Neuron (in vitro differentiated cells): ENCODE measurements at regions not wholly inside any gene's neighbourhood (a gene's known extent, or its start where the extent isn't known, plus 50 kb on each side); places are given as distances from the start of the nearest gene placed in this dataset.
"Not testable (repeated sequence)": the region's sequence is repeated elsewhere in the genome, so short reads cannot be mapped to it uniquely, and the experiment has no call there.

ENCODE experiments used
- H2AFZ ChIP-seq: one replicate; pipeline ENCODE4 v1.6.1; 2013; ENCODE audit warnings: low read depth, mild to moderate bottlenecking, inconsistent platforms, low read length, moderate library complexity
- H3K27me3 ChIP-seq: one replicate; pipeline ENCODE4 v1.6.1; 2013; ENCODE audit warnings: low read length; ENCODE audit not compliant: insufficient read depth
- H3K36me3 ChIP-seq: one replicate; pipeline ENCODE4 v1.6.1; 2013; ENCODE audit warnings: low read length; ENCODE audit not compliant: insufficient read depth
- H3K4me1 ChIP-seq: one replicate; pipeline ENCODE4 v1.6.1; 2013; ENCODE audit warnings: low read length; ENCODE audit not compliant: insufficient read depth
- H3K4me3 ChIP-seq: 2 replicates; pipeline ENCODE4 v1.5.1; 2013; ENCODE audit warnings: mild to moderate bottlenecking, low read length, moderate library complexity
- H3K9me3 ChIP-seq: one replicate; pipeline ENCODE4 v1.6.1; 2013; ENCODE audit warnings: low read length

- no peaks in the 10 kb centered on the region for H3K36me3 ChIP-seq
- no peak overlapping the region for H2AFZ ChIP-seq
These were observed 483.6 kb downstream of the KLF5 start for GRCh38 chr13:73542446-73542845.

GRCh38 chr13:73536865-73537264, 478.1 kb downstream of the KLF5 start:
- no peaks in the 10 kb centered on the region for H3K27me3 ChIP-seq
- H2AFZ ChIP-seq: no peak overlapping the region
- H3K9me3 ChIP-seq: no peaks in the 10 kb centered on the region
- no peaks in the 10 kb centered on the region for H3K4me1 ChIP-seq
- H3K4me3 ChIP-seq: no peak overlapping the region
- no peaks in the 10 kb centered on the region for H3K36me3 ChIP-seq

More at GRCh38 chr13:73542446-73542845, 483.6 kb downstream of the KLF5 start:
- Histone ChIP-seq H3K9me3 (no peaks in the 10 kb centered on the region), H3K4me1 (no peaks in the 10 kb centered on the region), H3K4me3 (no peak overlapping the region), H3K27me3 (no peaks in the 10 kb centered on the region)

- Histone ChIP-seq H3K9me3 (no peaks in the 10 kb centered on the region), H3K4me3 (no peak overlapping the region), H2AFZ (no peak overlapping the region), H3K36me3 (no peaks in the 10 kb centered on the region), H3K27me3 (no peaks in the 10 kb centered on the region), H3K4me1 (no peaks in the 10 kb centered on the region)
These were observed 476.5 kb downstream of the KLF5 start for GRCh38 chr13:73535341-73535740.

- Histone ChIP-seq H3K27me3 (no peaks in the 10 kb centered on the region), H3K4me3 (no peak overlapping the region), H3K36me3 (no peaks in the 10 kb centered on the region), H3K9me3 (no peaks in the 10 kb centered on the region), H2AFZ (no peak overlapping the region), H3K4me1 (no peaks in the 10 kb centered on the region)
These were observed 474.2 kb downstream of the KLF5 start for GRCh38 chr13:73532987-73533510.

- Histone ChIP-seq H3K4me3 (no peak overlapping the region), H2AFZ (no peak overlapping the region), H3K9me3 (no peaks in the 10 kb centered on the region), H3K36me3 (no peaks in the 10 kb centered on the region), H3K4me1 (no peaks in the 10 kb centered on the region), H3K27me3 (no peaks in the 10 kb centered on the region)
These were observed 473.8 kb downstream of the KLF5 start for GRCh38 chr13:73532582-73532981.

- Histone ChIP-seq H3K9me3 (no peaks in the 10 kb centered on the region), H3K4me3 (no peak overlapping the region), H2AFZ (no peak overlapping the region), H3K27me3 (no peaks in the 10 kb centered on the region), H3K36me3 (no peaks in the 10 kb centered on the region), H3K4me1 (no peaks in the 10 kb centered on the region)
These were observed 472.2 kb downstream of the KLF5 start for GRCh38 chr13:73531014-73531413.

- no peak overlapping the region for H3K4me3 ChIP-seq
- H2AFZ ChIP-seq: no peak overlapping the region
- no peaks in the 10 kb centered on the region for H3K9me3 ChIP-seq
- peaks cover 2% of the 10 kb centered on the region for H3K27me3 ChIP-seq
- H3K4me1 ChIP-seq: no peaks in the 10 kb centered on the region
- no peaks in the 10 kb centered on the region for H3K36me3 ChIP-seq
These were observed 464.1 kb downstream of the KLF5 start for GRCh38 chr13:73522937-73523336.

- H2AFZ ChIP-seq: no peak overlapping the region
- H3K4me3 ChIP-seq: no peak overlapping the region
- H3K4me1 ChIP-seq: no peaks in the 10 kb centered on the region
- H3K9me3 ChIP-seq: no peaks in the 10 kb centered on the region
- H3K36me3 ChIP-seq: no peaks in the 10 kb centered on the region
- H3K27me3 ChIP-seq: peaks cover 2% of the 10 kb centered on the region
These were observed 463.2 kb downstream of the KLF5 start for GRCh38 chr13:73521985-73522524.

- H3K4me3 ChIP-seq: no peak overlapping the region
- H3K4me1 ChIP-seq: no peaks in the 10 kb centered on the region
- H2AFZ ChIP-seq: no peak overlapping the region
- H3K36me3 ChIP-seq: no peaks in the 10 kb centered on the region
- H3K27me3 ChIP-seq: peaks cover 2% of the 10 kb centered on the region
- no peaks in the 10 kb centered on the region for H3K9me3 ChIP-seq
These were observed 462.5 kb downstream of the KLF5 start for GRCh38 chr13:73521290-73521624.

- no peaks in the 10 kb centered on the region for H3K36me3 ChIP-seq
- no peaks in the 10 kb centered on the region for H3K9me3 ChIP-seq
- no peaks in the 10 kb centered on the region for H3K4me1 ChIP-seq
- peaks cover 2% of the 10 kb centered on the region for H3K27me3 ChIP-seq
- H2AFZ ChIP-seq: no peak overlapping the region
- no peak overlapping the region for H3K4me3 ChIP-seq
These were observed 461.9 kb downstream of the KLF5 start for GRCh38 chr13:73520566-73521289.

- not testable (repeated sequence) for H2AFZ ChIP-seq, H3K4me3 ChIP-seq, H3K9me3 ChIP-seq, H3K27me3 ChIP-seq, H3K4me1 ChIP-seq, H3K36me3 ChIP-seq
These were observed 461.3 kb downstream of the KLF5 start for GRCh38 chr13:73520135-73520534.

GRCh38 chr13:73519396-73520116, 460.8 kb downstream of the KLF5 start:
- Histone ChIP-seq H3K27me3 (peaks cover 2% of the 10 kb centered on the region), H2AFZ (no peak overlapping the region), H3K4me3 (no peak overlapping the region), H3K4me1 (no peaks in the 10 kb centered on the region), H3K9me3 (no peaks in the 10 kb centered on the region), H3K36me3 (no peaks in the 10 kb centered on the region)

- Histone ChIP-seq H3K4me3 (no peak overlapping the region), H3K9me3 (no peaks in the 10 kb centered on the region), H3K27me3 (peaks cover 2% of the 10 kb centered on the region), H3K36me3 (no peaks in the 10 kb centered on the region), H2AFZ (no peak overlapping the region), H3K4me1 (peaks cover 3% of the 10 kb centered on the region)
These were observed 459.0 kb downstream of the KLF5 start for GRCh38 chr13:73517766-73518165.
